Activated CD8-positive, alpha-beta memory T cell treated with anti-CD3 and anti-CD28 coated beads, Interleukin-2, amount 10 ng/mL, durations not matched to agents 7 days and 5 days (primary cell): ENCODE measurements at regions not wholly inside any gene's neighbourhood (a gene's known extent, or its start where the extent isn't known, plus 50 kb on each side); places are given as distances from the start of the nearest gene placed in this dataset.

ENCODE experiments used
- ATAC-seq: fragments of 150-1000 bp; cut with Tn5 transposase; one replicate; pipeline ENCODE4 v1.10.0; 2021; ENCODE audit warnings: moderate library complexity
- CTCF ChIA-PET: fragments of 350-600 bp; sonication (Branson Sonifier 250); formaldehyde crosslinking; loops from one replicate; lab custom pipeline; 2021; ENCODE audit warnings: antibody characterized with exemption; lab: Charles Lee
- DNase-seq: peaks from one replicate; pipeline ENCODE4 v3.0.0-alpha.2; 2020
- H3K27ac Mint-ChIP-seq: one replicate; pipeline ENCODE4 v1.8.0; 2021; ENCODE audit warnings: mild to moderate bottlenecking, mixed read lengths
- H3K27me3 Mint-ChIP-seq: one replicate; pipeline ENCODE4 v1.8.0; 2021; ENCODE audit warnings: mixed read lengths
- H3K36me3 Mint-ChIP-seq: one replicate; pipeline ENCODE4 v1.8.0; 2021; ENCODE audit warnings: mild to moderate bottlenecking, mixed read lengths
- H3K4me1 Mint-ChIP-seq: one replicate; pipeline ENCODE4 v1.8.0; 2021; ENCODE audit warnings: mixed read lengths
- H3K4me3 Mint-ChIP-seq: one replicate; pipeline ENCODE4 v1.8.0; 2021; ENCODE audit warnings: mild to moderate bottlenecking, moderate library complexity, mixed read lengths
- H3K9me3 Mint-ChIP-seq: one replicate; pipeline ENCODE4 v1.8.0; 2022; ENCODE audit warnings: low read depth, mixed read lengths

DNA sequence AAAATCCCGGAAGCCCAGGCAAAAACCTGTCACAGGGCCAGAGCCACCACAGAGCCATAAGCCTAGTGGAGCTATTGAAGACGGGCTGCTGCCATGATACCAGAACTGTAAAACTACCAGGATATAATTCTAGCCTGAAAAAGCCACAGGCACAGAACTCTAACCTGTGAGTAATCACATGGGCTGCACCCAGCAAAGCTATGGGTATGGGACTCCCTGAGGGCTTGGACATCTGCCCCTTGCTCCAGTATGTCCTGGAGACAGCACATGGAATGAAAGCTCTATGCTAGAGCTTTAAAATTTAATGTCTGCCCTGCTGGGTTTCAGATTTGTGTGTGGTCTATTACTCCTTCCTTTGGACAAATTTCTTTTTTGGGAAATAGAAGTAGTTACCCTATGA, 2183.6 kb upstream of the CELF4 start:
- H3K36me3 Mint-ChIP-seq: no peaks in the 10 kb centered on the region
- H3K27ac Mint-ChIP-seq: no peak overlapping the region
- DNase-seq (no peak), ATAC-seq (no peak)
- no peak overlapping the region for H3K4me3 Mint-ChIP-seq
- peaks cover 5% of the 10 kb centered on the region for H3K9me3 Mint-ChIP-seq
- H3K27me3 Mint-ChIP-seq: no peaks in the 10 kb centered on the region
- CTCF ChIA-PET: no interaction called here
- no peaks in the 10 kb centered on the region for H3K4me1 Mint-ChIP-seq

DNA sequence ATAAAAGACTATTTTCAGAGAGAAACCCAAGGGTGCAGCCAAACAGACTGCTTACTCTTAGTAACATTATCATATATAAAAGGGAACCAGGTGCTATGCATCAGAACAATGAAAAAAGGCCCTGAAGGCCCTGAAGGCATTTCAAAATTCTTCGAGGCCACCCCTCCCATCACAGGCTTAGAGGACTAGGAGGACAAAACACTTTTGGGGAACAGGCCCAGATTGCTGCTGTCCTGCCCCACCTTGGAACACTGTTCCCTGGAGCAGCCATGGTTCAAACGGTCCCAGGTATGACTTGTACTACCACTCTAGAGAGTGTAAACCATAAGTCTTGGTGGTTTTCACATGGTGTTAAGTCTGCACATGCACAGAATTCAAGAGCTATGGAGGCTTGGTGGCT, 2183.1 kb upstream of the CELF4 start:
- CTCF ChIA-PET: no interaction called here
- Mint-ChIP-seq H3K27ac (no peak overlapping the region), H3K36me3 (no peaks in the 10 kb centered on the region), H3K4me1 (no peaks in the 10 kb centered on the region), H3K27me3 (no peaks in the 10 kb centered on the region), H3K4me3 (no peak overlapping the region), H3K9me3 (peaks cover 5% of the 10 kb centered on the region)
- ATAC-seq: no peak
- DNase-seq: no peak

DNA sequence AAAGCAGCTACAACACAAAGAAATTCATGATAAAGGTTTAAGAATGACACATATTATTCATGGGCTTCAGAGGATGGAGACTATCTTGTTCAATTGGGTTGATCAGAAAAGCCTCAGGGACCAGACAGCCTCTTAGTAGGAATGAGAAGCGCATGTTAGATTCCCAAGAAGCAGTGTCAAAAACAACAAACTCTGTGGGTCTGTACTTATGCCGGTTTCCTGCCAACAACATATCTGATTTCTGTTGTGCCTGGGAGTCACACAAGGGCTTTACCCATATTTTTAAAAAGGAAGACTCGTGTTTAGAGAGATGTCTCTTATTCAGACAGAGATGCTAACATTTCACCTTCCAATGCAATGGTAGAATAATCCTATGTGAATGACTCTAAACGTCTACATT, 2180.6 kb upstream of the CELF4 start:
- peaks cover 2% of the 10 kb centered on the region for H3K9me3 Mint-ChIP-seq
- CTCF ChIA-PET: no interaction called here
- H3K27ac Mint-ChIP-seq: no peak overlapping the region
- DNase-seq: no peak
- H3K27me3 Mint-ChIP-seq: no peaks in the 10 kb centered on the region
- H3K4me3 Mint-ChIP-seq: no peak overlapping the region
- H3K4me1 Mint-ChIP-seq: no peaks in the 10 kb centered on the region
- no peaks in the 10 kb centered on the region for H3K36me3 Mint-ChIP-seq
- ATAC-seq: no peak

DNA sequence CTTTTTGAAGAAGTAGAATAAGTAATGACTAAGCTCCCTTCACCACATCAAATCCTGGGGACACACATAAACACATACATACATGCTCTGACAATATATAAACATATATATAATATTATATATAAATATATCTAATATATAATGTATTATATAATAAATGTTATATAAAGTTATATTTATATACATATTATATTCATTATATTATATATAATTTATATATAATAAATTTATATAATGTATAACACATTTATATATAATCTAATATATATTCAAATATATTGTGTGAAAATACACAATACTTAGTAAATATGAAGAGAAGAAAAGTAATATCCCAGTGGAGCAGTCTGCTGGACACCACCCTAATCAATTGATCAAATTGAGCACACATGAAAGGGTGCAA, 2177.9 kb upstream of the CELF4 start:
- no peak overlapping the region for H3K4me3 Mint-ChIP-seq
- H3K36me3 Mint-ChIP-seq: no peaks in the 10 kb centered on the region
- CTCF ChIA-PET: no interaction called here
- H3K4me1 Mint-ChIP-seq: no peaks in the 10 kb centered on the region
- DNase-seq (no peak), ATAC-seq (no peak)
- peaks cover 2% of the 10 kb centered on the region for H3K9me3 Mint-ChIP-seq
- H3K27me3 Mint-ChIP-seq: no peaks in the 10 kb centered on the region
- H3K27ac Mint-ChIP-seq: no peak overlapping the region

DNA sequence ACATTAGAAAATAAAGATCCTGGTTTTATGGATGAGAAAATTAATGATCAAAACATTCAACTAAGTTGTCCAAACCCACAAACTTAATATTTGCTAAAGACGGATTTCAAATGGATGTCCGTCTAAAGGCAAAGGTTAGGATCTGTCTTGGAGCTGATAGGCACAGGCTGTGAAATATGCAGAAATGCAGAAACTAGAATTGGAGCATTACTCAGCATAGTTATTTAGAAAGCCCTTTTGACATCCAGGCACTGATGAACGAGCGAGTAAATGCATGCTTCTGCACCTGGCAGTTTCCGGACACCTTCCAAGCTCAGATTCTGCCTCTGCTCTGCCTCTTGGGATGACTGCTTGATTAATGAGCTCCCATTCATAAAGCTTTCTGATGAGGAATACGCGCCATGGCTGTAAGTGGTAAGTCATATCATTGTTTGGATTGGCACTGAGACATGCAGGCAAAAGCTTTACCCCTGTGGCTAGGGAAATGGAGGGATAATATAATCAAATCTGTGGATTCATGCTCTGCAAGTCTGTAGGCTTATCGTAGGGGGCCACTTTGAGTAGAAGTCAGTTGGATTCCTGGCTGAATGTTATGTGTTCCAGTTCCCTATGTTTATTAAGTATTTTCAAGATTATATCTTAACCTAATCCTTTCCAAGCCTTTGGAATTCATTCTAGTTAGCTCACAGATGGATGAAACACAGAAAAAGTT, 2176.3 kb upstream of the CELF4 start:
- no peaks in the 10 kb centered on the region for H3K27me3 Mint-ChIP-seq
- no peak for DNase-seq
- no peak overlapping the region for H3K4me3 Mint-ChIP-seq
- no peak overlapping the region for H3K27ac Mint-ChIP-seq
- CTCF ChIA-PET: no interaction called here
- ATAC-seq: no peak
- H3K4me1 Mint-ChIP-seq: no peaks in the 10 kb centered on the region
- no peaks in the 10 kb centered on the region for H3K36me3 Mint-ChIP-seq
- peaks cover 2% of the 10 kb centered on the region for H3K9me3 Mint-ChIP-seq

DNA sequence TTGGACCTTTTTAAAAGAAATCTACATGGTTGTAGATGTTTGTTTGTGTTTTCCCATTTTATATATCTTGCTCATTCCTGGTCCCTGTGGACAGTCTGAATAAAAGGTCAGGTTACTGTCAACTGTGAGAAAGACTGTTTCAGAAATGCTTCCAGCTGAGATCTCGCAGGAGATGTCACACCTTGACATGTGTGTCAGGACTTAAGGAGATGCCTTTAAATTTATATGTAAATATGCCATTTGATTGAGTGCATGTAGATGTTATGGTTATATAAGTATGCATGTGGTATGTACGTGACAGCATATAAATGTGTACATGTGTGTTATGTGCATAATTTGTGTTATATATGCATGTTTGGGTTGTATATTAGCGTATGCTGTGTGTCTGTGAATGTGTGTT, 2172.3 kb upstream of the CELF4 start:
- Mint-ChIP-seq H3K36me3 (peaks cover under 1% of the 10 kb centered on the region), H3K27me3 (no peaks in the 10 kb centered on the region), H3K4me3 (no peak overlapping the region), H3K9me3 (peaks cover 9% of the 10 kb centered on the region), H3K4me1 (no peaks in the 10 kb centered on the region), H3K27ac (no peak overlapping the region)
- CTCF ChIA-PET: no interaction called here
- no peak for DNase-seq
- ATAC-seq: no peak

DNA sequence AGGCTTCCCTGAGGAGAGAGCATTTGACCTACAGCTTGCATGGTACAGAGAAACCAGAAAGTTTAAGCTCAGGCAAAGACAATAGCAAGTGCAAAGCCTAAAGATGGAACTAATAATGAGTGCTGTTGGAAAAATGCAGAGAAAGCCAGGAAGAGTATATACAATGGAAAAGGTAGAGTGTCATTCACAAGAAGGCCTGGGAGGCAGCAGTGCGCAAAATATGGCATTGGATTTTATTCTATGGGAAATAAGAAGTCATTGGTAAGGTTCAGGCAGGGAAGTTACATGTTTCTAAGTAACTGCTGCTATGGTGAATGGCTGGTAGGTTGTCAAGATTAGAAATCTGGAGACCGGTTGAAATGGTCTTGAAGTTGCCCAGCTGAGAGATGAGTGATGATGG, 2167.3 kb upstream of the CELF4 start:
- DNase-seq (no peak), ATAC-seq (no peak)
- H3K4me1 Mint-ChIP-seq: no peaks in the 10 kb centered on the region
- peaks cover 1% of the 10 kb centered on the region for H3K36me3 Mint-ChIP-seq
- no peak overlapping the region for H3K4me3 Mint-ChIP-seq
- no peak overlapping the region for H3K27ac Mint-ChIP-seq
- peaks cover 8% of the 10 kb centered on the region for H3K9me3 Mint-ChIP-seq
- H3K27me3 Mint-ChIP-seq: no peaks in the 10 kb centered on the region
- CTCF ChIA-PET: no interaction called here

DNA sequence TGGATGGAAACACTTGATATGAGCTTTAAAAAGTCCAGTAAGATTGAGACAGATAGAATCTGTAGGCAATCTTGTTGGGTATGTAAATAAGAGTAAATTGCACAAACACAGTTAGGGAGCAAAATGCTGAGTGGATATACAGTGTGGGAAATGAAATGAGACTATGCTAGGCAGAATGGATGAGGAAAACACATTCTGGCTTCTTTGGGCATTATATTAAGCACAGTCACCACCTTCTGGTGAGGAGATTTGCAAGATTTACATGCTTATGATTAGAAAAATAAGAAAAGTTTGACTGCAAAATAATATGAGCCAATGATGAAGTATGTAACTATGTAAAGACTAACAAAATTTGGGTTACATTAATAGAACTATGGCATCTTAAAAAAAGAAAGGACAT, 2165.0 kb upstream of the CELF4 start:
- Mint-ChIP-seq H3K4me1 (no peaks in the 10 kb centered on the region), H3K36me3 (peaks cover 1% of the 10 kb centered on the region), H3K27ac (no peak overlapping the region), H3K27me3 (no peaks in the 10 kb centered on the region), H3K4me3 (no peak overlapping the region), H3K9me3 (peaks cover 8% of the 10 kb centered on the region)
- DNase-seq: no peak
- CTCF ChIA-PET: no interaction called here
- ATAC-seq: no peak

DNA sequence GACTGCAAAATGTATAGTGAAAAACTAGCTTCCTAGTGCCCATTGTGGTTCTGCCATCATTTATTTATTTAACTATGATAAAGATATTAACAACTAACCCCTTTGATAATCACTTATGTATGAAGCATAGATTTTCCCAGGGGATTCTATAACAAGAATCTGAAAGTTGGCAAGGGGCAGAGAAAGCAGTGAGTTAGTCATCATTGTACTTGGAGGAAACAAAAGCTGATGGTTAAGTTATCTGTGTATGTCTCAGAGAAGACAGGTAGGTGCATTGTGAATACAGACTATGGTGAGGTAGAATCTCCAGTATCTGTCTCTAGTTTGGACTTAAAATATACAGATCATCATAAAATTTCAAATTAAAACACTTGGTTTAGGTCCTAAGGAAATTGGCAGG, 2159.1 kb upstream of the CELF4 start:
- Mint-ChIP-seq H3K4me1 (no peaks in the 10 kb centered on the region), H3K4me3 (no peak overlapping the region), H3K27me3 (no peaks in the 10 kb centered on the region), H3K27ac (no peak overlapping the region), H3K9me3 (no peaks in the 10 kb centered on the region), H3K36me3 (no peaks in the 10 kb centered on the region)
- no peak for DNase-seq
- no peak for ATAC-seq
- CTCF ChIA-PET: no interaction called here

DNA sequence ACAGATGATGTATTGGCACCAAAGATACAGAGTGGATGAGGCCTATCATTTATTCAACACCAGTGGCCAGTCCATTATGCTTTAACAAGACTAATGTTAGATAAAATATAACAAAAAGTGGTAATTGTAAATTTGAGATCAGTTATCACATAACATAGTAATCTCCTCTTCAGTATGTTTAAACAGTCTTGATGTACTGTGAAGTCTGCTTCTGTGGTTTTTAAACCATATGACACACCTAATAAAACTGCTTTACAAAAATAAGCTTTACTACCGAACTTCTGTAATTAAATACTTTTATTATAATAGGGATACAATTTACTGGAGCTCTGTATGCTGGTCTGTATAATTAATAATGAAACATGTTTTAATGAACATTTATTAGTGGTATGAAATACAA, 2156.1 kb upstream of the CELF4 start:
- Mint-ChIP-seq H3K36me3 (no peaks in the 10 kb centered on the region), H3K27ac (no peak overlapping the region), H3K27me3 (no peaks in the 10 kb centered on the region), H3K4me1 (no peaks in the 10 kb centered on the region), H3K9me3 (no peaks in the 10 kb centered on the region), H3K4me3 (no peak overlapping the region)
- ATAC-seq (no peak), DNase-seq (no peak)
- CTCF ChIA-PET: no interaction called here

DNA sequence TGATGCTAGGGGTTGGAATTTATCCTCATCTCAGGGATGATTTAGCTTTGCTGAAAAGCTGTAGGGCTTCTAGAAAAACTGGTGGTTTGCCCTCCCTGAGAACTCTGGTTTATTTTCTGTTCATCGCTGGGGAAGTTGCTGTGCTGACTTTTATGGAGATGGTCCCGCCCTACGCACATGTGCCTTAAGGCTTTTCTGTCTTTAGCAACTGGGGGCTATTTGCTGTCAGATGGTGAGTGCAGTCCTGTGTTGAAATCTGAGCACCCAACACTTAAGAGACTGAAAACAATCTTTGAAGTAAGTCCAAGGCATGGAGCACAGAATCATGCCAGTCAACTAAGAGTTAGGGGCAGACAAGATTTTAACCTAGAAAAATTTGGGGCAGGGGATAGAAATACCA, 2148.4 kb upstream of the CELF4 start:
- Mint-ChIP-seq H3K36me3 (no peaks in the 10 kb centered on the region), H3K9me3 (peaks cover 9% of the 10 kb centered on the region), H3K4me1 (no peaks in the 10 kb centered on the region), H3K4me3 (no peak overlapping the region), H3K27ac (no peak overlapping the region), H3K27me3 (no peaks in the 10 kb centered on the region)
- DNase-seq (no peak), ATAC-seq (no peak)
- CTCF ChIA-PET: no interaction called here

DNA sequence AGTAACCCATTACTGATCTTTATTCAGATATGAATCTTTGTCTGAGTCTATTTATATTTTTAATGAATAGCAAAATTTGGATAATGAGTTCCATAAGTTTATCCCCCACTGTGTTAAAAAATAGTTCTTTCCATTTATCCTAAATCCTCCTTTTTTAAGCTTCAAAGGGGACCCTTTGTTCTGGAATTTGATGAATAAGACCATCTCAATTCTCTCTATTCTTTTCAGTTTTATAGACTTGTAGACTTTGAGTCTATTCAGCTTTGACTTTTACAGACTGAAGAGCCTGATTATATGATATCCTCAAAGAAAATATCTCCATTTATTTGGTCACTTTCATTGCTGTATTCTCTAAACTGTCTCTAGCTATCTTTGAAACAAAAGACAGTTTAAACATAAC, 2146.1 kb upstream of the CELF4 start:
- H3K27me3 Mint-ChIP-seq: no peaks in the 10 kb centered on the region
- no peak overlapping the region for H3K27ac Mint-ChIP-seq
- H3K36me3 Mint-ChIP-seq: no peaks in the 10 kb centered on the region
- no peak for ATAC-seq
- H3K9me3 Mint-ChIP-seq: peaks cover 13% of the 10 kb centered on the region
- CTCF ChIA-PET: no interaction called here
- no peaks in the 10 kb centered on the region for H3K4me1 Mint-ChIP-seq
- no peak overlapping the region for H3K4me3 Mint-ChIP-seq
- DNase-seq: no peak

DNA sequence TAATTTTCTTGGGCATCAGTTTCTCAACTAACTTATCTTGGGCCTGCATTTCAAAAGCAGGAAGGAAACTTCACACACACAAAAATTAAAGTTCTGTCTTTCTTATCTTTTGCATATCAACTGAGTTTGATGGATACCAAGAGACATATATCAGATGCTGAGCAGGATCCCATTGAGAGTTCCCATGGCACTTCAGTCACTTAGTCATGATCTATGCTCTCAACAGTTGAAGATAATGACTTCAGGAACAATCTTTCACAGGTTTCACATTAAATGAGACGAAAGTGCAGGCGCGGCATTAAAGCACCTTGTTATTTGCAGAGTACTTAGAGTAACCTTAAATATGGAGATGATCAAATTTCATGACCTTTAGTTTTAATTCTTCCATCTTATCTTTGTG, 2139.8 kb upstream of the CELF4 start:
- Mint-ChIP-seq H3K36me3 (no peaks in the 10 kb centered on the region), H3K4me1 (no peaks in the 10 kb centered on the region), H3K27ac (no peak overlapping the region), H3K27me3 (no peaks in the 10 kb centered on the region), H3K4me3 (no peak overlapping the region), H3K9me3 (peaks cover 18% of the 10 kb centered on the region)
- CTCF ChIA-PET: no interaction called here
- ATAC-seq (no peak), DNase-seq (no peak)

DNA sequence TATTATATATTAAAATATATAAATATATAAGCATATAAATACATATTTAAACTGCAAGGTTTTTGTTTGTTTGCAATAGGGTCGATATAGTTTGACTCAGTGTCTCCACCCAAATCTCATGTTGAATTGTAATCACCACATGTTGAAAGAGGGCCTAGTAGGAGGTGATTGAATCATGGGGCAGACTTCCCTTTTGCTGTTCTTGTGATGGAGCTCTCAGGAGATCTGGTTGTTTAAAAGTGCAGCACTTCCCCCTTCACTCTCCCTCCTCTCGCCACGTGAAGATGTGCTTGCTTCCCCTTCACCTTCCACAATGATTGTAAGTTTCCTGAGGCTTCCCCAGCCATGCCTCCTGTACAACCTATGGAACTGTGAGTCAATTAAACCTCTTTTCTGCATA, 2137.3 kb upstream of the CELF4 start:
- no peaks in the 10 kb centered on the region for H3K4me1 Mint-ChIP-seq
- DNase-seq (no peak), ATAC-seq (no peak)
- H3K4me3 Mint-ChIP-seq: no peak overlapping the region
- peaks cover 13% of the 10 kb centered on the region for H3K9me3 Mint-ChIP-seq
- H3K27me3 Mint-ChIP-seq: no peaks in the 10 kb centered on the region
- no peak overlapping the region for H3K27ac Mint-ChIP-seq
- no peaks in the 10 kb centered on the region for H3K36me3 Mint-ChIP-seq
- CTCF ChIA-PET: no interaction called here

DNA sequence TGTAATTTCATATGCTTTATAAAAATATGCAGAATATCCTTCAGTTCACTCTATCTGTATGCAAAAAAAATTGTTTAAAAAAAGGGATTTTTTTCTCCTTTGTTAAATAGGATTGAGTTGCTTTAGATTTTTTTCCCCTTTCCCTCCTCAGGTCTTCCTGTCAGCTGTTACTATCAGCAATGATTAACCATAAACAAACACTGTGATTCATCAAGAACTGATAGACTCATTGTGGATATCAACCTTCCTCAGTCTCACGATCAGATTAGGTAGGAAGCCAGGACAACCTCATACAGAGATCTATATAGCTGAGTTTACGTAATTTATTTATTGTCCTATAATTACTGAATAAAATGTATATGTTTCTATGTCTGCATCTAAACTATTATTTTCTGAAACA, 2136.2 kb upstream of the CELF4 start:
- H3K4me3 Mint-ChIP-seq: no peak overlapping the region
- H3K27ac Mint-ChIP-seq: no peak overlapping the region
- CTCF ChIA-PET: no interaction called here
- H3K36me3 Mint-ChIP-seq: no peaks in the 10 kb centered on the region
- H3K4me1 Mint-ChIP-seq: no peaks in the 10 kb centered on the region
- no peaks in the 10 kb centered on the region for H3K27me3 Mint-ChIP-seq
- ATAC-seq (no peak), DNase-seq (no peak)
- peaks cover 18% of the 10 kb centered on the region for H3K9me3 Mint-ChIP-seq
